Head of caudate nucleus (tissue), 42 donors: ENCODE measurements at regions not wholly inside any gene's neighbourhood (a gene's known extent, or its start where the extent isn't known, plus 50 kb on each side); places are given as distances from the start of the nearest gene placed in this dataset.

Experiments
- DNase-seq, 42 donors: peaks; one replicate each; pipeline versions ENCODE4 v3.0.0 to v3.0.0-alpha.2; 2020 to 2021; ENCODE audit warnings: mixed read lengths in 7 of 42
- intact Hi-C: fragments of 100-400 bp; cut with DNase I; formaldehyde crosslinking; loops from one replicate; pipeline ENCODE4 v1.15.0; 2022

DNA sequence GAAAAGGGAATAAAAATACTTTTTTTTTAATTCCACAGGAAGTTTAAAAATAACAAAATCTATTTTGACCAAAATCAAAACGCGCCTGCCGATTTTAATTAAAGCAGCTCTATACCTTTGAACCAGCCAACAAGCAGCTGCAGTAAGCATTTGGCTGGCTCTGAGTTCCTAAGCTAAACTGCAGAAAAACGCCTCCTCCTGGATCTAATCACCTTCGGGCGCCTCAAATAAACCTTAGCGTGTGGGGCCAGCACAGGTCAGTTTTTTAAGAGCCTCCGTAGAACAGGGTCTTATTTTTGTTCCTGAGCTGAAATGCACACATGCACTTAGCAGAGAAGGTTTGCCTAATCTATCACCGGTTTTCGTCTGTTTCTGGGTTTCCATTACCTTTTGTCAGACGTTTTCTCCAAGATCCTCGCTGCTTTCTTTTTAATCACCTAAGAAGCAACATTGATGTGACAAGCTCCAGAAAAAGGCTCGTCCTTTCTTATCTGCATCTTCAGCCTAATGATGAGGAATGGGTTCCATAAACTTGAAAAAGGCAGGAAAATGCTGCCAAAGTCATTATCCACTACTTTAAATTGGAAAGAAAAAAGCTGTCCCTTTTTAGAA, 64.7 kb upstream of the HNRNPA3 start:
- DNase-seq: no peak
- intact Hi-C loops: loop anchor here (10.0 kb wide), 3 partner anchors 323 to 1003 kb away; no protein-coding TSS in a partner anchor

DNA sequence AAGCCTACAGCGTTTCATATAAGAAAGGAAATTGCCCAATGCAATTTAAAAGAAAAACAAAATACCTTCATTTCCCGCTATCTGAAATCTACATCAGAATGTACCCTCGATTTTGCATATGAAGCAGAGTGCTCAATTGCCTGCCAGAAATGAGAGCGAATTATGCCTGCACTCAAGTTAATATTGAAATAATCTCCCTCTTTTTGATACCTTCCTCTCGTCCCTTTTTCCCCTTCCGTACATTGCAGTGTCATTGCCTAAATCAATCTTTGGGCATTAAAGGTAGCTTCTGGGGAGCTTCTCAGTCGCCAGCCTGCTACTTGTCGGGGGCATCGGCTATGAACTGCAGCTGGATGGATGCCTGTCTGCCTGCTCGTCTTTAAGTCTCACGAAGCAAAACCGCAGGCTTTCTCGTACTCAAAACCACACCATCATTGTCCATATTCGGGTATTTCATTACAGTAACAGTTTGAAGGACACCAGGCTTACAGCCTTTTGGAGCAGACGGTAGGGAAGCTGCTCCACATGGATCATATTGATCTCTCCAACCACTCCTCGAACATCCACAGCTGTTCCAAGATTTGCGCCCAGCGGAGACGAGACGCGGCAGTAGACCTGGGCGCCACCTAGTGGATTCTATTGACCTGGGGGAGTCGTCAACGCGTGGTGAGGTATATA, 64.0 kb upstream of the HNRNPA3 start:
- intact Hi-C loops: loop anchor here (10.0 kb wide), 3 partner anchors 324 to 1004 kb away; no protein-coding TSS in a partner anchor
- DNase-seq: peak; percentile 56 to 92 (median 81)

DNA sequence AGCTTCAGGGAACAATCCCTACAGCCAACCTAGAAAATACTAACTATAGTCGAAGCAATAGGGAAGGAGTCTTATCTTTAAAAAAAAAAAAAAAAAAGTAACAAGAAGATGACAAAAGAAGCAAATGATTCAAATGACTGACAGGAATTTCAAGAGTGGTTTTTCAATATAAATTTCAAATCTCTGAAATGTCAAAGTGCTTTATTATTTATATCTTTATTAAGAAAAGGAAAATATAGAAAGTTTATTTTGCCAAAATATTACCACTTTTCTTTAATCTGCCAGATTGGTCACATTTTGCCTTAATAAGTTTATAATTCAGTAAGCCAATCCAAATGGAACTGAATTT, 63.5 kb upstream of the HNRNPA3 start:
- intact Hi-C loops: loop anchor here (10.0 kb wide), 3 partner anchors 324 to 1004 kb away; no protein-coding TSS in a partner anchor
- no peak for DNase-seq

- intact Hi-C loops: no loop called here
- DNase-seq: no peak
Observed at GRCh38 chr2:177153805-177154204, 58.8 kb upstream of the HNRNPA3 start.

- intact Hi-C loops: no loop called here
- DNase-seq: no peak
Observed at GRCh38 chr2:177154809-177155208, 57.8 kb upstream of the HNRNPA3 start.

- DNase-seq: no peak
- intact Hi-C loops: no loop called here
Observed at GRCh38 chr2:177155631-177156030, 57.0 kb upstream of the HNRNPA3 start.

GRCh38 chr2:177161741-177162460, 50.7 kb upstream of the HNRNPA3 start:
- intact Hi-C loops: loop anchor here (10.0 kb wide), 1 partner anchor 563 kb away; no protein-coding TSS in a partner anchor
- DNase-seq: peak in 17 of 42 donors; percentile 11 to 75 (median 42)
